Uterus (tissue), 3 donors: ENCODE measurements at regions not wholly inside any gene's neighbourhood (a gene's known extent, or its start where the extent isn't known, plus 50 kb on each side); places are given as distances from the start of the nearest gene placed in this dataset.
A peak's percentile ranks its signal among the peaks of the same experiment; 100 is the strongest.

Source experiments
- DNase-seq, 2 donors: peaks; one replicate each; pipeline ENCODE4 v3.0.0-alpha.2; 2019 to 2020
- H3K27ac ChIP-seq, 2 donors: fragments of 200-600 bp; sonication (generic); 1 replicate in 1 of 2; 2 replicates in 1 of 2; pipeline ENCODE4 v1.5.1; 2016 to 2018
- H3K27me3 ChIP-seq, 2 donors: fragments of 200-600 bp; sonication (generic); one replicate each; pipeline ENCODE4 v1.5.1; 2018 to 2019; ENCODE audit warnings: control low read depth in 1 of 2
- H3K36me3 ChIP-seq, 2 donors: fragments of 200-600 bp; sonication (generic); one replicate each; pipeline ENCODE4 v1.5.1; 2019; ENCODE audit warnings: control low read depth in 1 of 2
- H3K4me1 ChIP-seq, 2 donors: fragments of 200-600 bp; sonication (generic); one replicate each; pipeline ENCODE4 v1.5.1; 2018 to 2019; ENCODE audit warnings: control low read depth in 1 of 2
- H3K4me3 ChIP-seq, 2 donors: fragments of 200-600 bp; sonication (generic); 1 replicate in 1 of 2; 2 replicates in 1 of 2; pipeline ENCODE4 v1.5.1; 2018 to 2019; ENCODE audit warnings: mild to moderate bottlenecking in 1 of 2
- H3K9me3 ChIP-seq, 2 donors: fragments of 200-600 bp; sonication (generic); one replicate each; pipeline ENCODE4 v1.5.1; 2019; ENCODE audit warnings: control low read depth in 1 of 2
- CTCF ChIP-seq, 4 experiments: fragments of 200-600 bp in 2 of 4; fragments of 450-650 bp in 2 of 4; sonication (generic) in 2 of 4; IDR thresholded peaks; one replicate each; pipeline ENCODE4 v1.5.1; 2016 to 2019; ENCODE audit warnings: antibody characterized with exemption in 4 of 4, mild to moderate bottlenecking in 2 of 4, moderate library complexity in 1 of 4
- POLR2A ChIP-seq, 2 donors: fragments of 450-650 bp; IDR thresholded peaks; one replicate each; pipeline ENCODE4 v1.6.1; 2016; ENCODE audit warnings: antibody characterized with exemption in 2 of 2, mild to moderate bottlenecking in 1 of 2, moderate library complexity in 1 of 2
- intact Hi-C: fragments of 100-400 bp; cut with DNase I; formaldehyde crosslinking; loops from one replicate; pipeline ENCODE4 v1.15.1; 2023; ENCODE audit warnings: low total_unique reads
- donor health status: DM: yes; HTN: yes; CAD: no.

DNA sequence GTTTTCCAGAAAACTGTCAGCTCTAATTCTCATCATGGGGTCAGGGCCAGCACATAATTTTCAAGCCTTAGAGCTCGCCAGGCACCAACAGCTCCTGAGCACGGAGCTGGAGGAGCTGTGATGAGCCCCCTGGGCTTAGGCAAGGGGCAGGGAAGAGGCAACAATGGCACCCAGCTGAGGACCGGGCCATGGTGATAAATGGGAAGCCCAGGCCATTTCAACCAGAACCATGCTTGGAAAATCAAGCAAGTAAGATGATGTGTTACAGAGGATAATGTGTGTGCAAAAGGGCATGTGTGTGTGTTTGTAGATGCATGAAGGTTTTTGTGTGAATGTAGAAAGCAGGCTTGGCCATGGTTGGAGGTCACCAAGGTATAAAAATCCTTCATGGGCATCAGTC is 66.8 kb upstream of the UBAC2 start:
- Histone ChIP-seq H3K36me3 (no peaks in the 10 kb centered on the region), H3K27ac (no peak overlapping the region), H3K4me3 (no peak overlapping the region), H3K27me3 (no peaks in the 10 kb centered on the region), H3K4me1 (no peaks in the 10 kb centered on the region), H3K9me3 (no peaks in the 10 kb centered on the region)
- TF ChIP-seq CTCF (IDR thresholded peaks at IDR 0.05) (no peak), POLR2A (IDR thresholded peaks at IDR 0.05) (no peak)
- DNase-seq, result no peak
- intact Hi-C loops, result no loop called here

DNA sequence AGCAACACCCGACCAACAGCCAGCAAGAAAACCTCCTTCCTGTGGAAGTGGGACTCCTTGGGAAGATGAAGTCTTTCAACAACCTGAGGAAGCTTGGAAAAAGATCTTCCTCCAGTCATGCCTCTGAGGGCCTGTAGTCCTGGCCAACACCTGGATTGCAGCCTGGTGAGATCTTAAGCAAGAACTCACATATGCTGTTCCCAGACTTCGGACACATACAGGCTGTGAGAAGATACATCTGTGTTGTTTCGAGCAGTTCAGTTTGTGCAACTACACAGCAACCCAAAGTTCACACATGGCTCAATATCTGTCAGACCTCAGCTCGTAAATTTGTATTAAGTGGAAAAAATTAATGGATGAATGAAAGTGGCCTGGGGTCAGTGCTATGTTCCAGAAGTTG is 65.1 kb upstream of the UBAC2 start:
- no peaks in the 10 kb centered on the region for H3K4me1 ChIP-seq
- no peaks in the 10 kb centered on the region for H3K36me3 ChIP-seq
- H3K4me3 ChIP-seq, result no peak overlapping the region
- no peaks in the 10 kb centered on the region for H3K9me3 ChIP-seq
- H3K27ac ChIP-seq, result no peak overlapping the region
- peak in 1 of 2 donors; percentile 17 for DNase-seq
- H3K27me3 ChIP-seq, result no peaks in the 10 kb centered on the region
- no peak for TF ChIP-seq POLR2A (IDR thresholded peaks at IDR 0.05)
- no peak for TF ChIP-seq CTCF (IDR thresholded peaks at IDR 0.05)
- intact Hi-C loops, result no loop called here

- Histone ChIP-seq H3K9me3 (no peaks in the 10 kb centered on the region), H3K36me3 (no peaks in the 10 kb centered on the region), H3K27me3 (no peaks in the 10 kb centered on the region), H3K4me1 (no peaks in the 10 kb centered on the region), H3K27ac (no peak overlapping the region), H3K4me3 (no peak overlapping the region)
- DNase-seq, result no peak
- TF ChIP-seq CTCF (IDR thresholded peaks at IDR 0.05) (no peak), POLR2A (IDR thresholded peaks at IDR 0.05) (no peak)
- intact Hi-C loops, result no loop called here
Measured at GRCh38 chr13:99136427-99136954, 64.2 kb upstream of the UBAC2 start.

GRCh38 chr13:99140831-99141230 is 59.8 kb upstream of the UBAC2 start:
- TF ChIP-seq POLR2A (IDR thresholded peaks at IDR 0.05) (no peak), CTCF (IDR thresholded peaks at IDR 0.05) (no peak)
- intact Hi-C loops, result no loop called here
- no peak overlapping the region for H3K4me3 ChIP-seq
- H3K27ac ChIP-seq, result no peak overlapping the region
- H3K36me3 ChIP-seq, result no peaks in the 10 kb centered on the region
- H3K9me3 ChIP-seq, result no peaks in the 10 kb centered on the region
- DNase-seq, result no peak
- H3K4me1 ChIP-seq, result no peaks in the 10 kb centered on the region
- no peaks in the 10 kb centered on the region for H3K27me3 ChIP-seq

GRCh38 chr13:99143904-99144303 is 56.8 kb upstream of the UBAC2 start:
- Histone ChIP-seq H3K4me1 (no peaks in the 10 kb centered on the region), H3K27me3 (no peaks in the 10 kb centered on the region), H3K27ac (no peak overlapping the region), H3K4me3 (no peak overlapping the region), H3K36me3 (no peaks in the 10 kb centered on the region), H3K9me3 (no peaks in the 10 kb centered on the region)
- intact Hi-C loops, result no loop called here
- no peak for TF ChIP-seq CTCF (IDR thresholded peaks at IDR 0.05)
- TF ChIP-seq POLR2A (IDR thresholded peaks at IDR 0.05), result no peak
- DNase-seq, result no peak
